ENCODE measurements at regions not wholly inside any gene's neighbourhood (a gene's known extent, or its start where the extent isn't known, plus 50 kb on each side); places are given as distances from the start of the nearest gene placed in this dataset.
"Not testable (repeated sequence)": the region's sequence is repeated elsewhere in the genome, so short reads cannot be mapped to it uniquely, and the experiment has no call there.

GRCh38 chr15:69874321-69874720, 223.4 kb downstream of the TLE3 start:
- DNase-seq (ENCODE audit: low read depth in 2 of 3, low spot score in 2 of 3), result no peak

- DNase-seq (ENCODE audit: low read depth in 2 of 3, low spot score in 2 of 3), result no peak
Measured at GRCh38 chr15:69876064-69876940, 221.4 kb downstream of the TLE3 start.

- not testable (repeated sequence) for DNase-seq (ENCODE audit: low read depth in 2 of 3, low spot score in 2 of 3)
Measured at GRCh38 chr15:69879963-69880362, 217.8 kb downstream of the TLE3 start.

GRCh38 chr15:69880571-69881301, 217.0 kb downstream of the TLE3 start:
- no peak for DNase-seq (ENCODE audit: low read depth in 2 of 3, low spot score in 2 of 3)

GRCh38 chr15:69881302-69881670, 216.4 kb downstream of the TLE3 start:
- DNase-seq (ENCODE audit: low read depth in 2 of 3, low spot score in 2 of 3), result no peak

GRCh38 chr15:69881766-69882165, 216.0 kb downstream of the TLE3 start:
- DNase-seq (ENCODE audit: low read depth in 2 of 3, low spot score in 2 of 3), result no peak

- DNase-seq (ENCODE audit: low read depth in 2 of 3, low spot score in 2 of 3), result no peak
Measured at GRCh38 chr15:69883306-69883705, 214.4 kb downstream of the TLE3 start.

GRCh38 chr15:69885173-69885955, 212.4 kb downstream of the TLE3 start:
- no peak for DNase-seq (ENCODE audit: low read depth in 2 of 3, low spot score in 2 of 3)

GRCh38 chr15:69887009-69887408, 210.7 kb downstream of the TLE3 start:
- peak in 2 of 3 donors; percentile 9 to 62 for DNase-seq (ENCODE audit: low read depth in 2 of 3, low spot score in 2 of 3)

GRCh38 chr15:69887553-69887952, 210.2 kb downstream of the TLE3 start:
- no peak for DNase-seq (ENCODE audit: low read depth in 2 of 3, low spot score in 2 of 3)

- no peak for DNase-seq (ENCODE audit: low read depth in 2 of 3, low spot score in 2 of 3)
Measured at GRCh38 chr15:69888406-69888805, 209.3 kb downstream of the TLE3 start.

GRCh38 chr15:69891070-69891536, 206.6 kb downstream of the TLE3 start:
- no peak for DNase-seq (ENCODE audit: low read depth in 2 of 3, low spot score in 2 of 3)

GRCh38 chr15:69891606-69892005, 206.1 kb downstream of the TLE3 start:
- DNase-seq (ENCODE audit: low read depth in 2 of 3, low spot score in 2 of 3), result no peak

- no peak for DNase-seq (ENCODE audit: low read depth in 2 of 3, low spot score in 2 of 3)
Measured at GRCh38 chr15:69892351-69892750, 205.4 kb downstream of the TLE3 start.

GRCh38 chr15:69893086-69893485, 204.6 kb downstream of the TLE3 start:
- no peak for DNase-seq (ENCODE audit: low read depth in 2 of 3, low spot score in 2 of 3)

- DNase-seq (ENCODE audit: low read depth in 2 of 3, low spot score in 2 of 3), result no peak
Measured at GRCh38 chr15:69893863-69894262, 203.9 kb downstream of the TLE3 start.

- no peak for DNase-seq (ENCODE audit: low read depth in 2 of 3, low spot score in 2 of 3)
Measured at GRCh38 chr15:69895202-69895601, 202.5 kb downstream of the TLE3 start.

- DNase-seq (ENCODE audit: low read depth in 2 of 3, low spot score in 2 of 3), result no peak
Measured at GRCh38 chr15:69896606-69897005, 201.1 kb downstream of the TLE3 start.

GRCh38 chr15:69897061-69897460, 200.7 kb downstream of the TLE3 start:
- DNase-seq (ENCODE audit: low read depth in 2 of 3, low spot score in 2 of 3), result no peak

- DNase-seq (ENCODE audit: low read depth in 2 of 3, low spot score in 2 of 3), result no peak
Measured at GRCh38 chr15:69897471-69898237, 200.1 kb downstream of the TLE3 start.
